ENCODE measurements at regions not wholly inside any gene's neighbourhood (a gene's known extent, or its start where the extent isn't known, plus 50 kb on each side); places are given as distances from the start of the nearest gene placed in this dataset.
A peak's percentile ranks its signal among the peaks of the same experiment; 100 is the strongest.
"Not testable (repeated sequence)": the region's sequence is repeated elsewhere in the genome, so short reads cannot be mapped to it uniquely, and the experiment has no call there.

- Mint-ChIP-seq H3K4me1 (ENCODE audit: low read depth) (peaks cover 13% of the 10 kb centered on the region; the same call in 1 of the 2 replicates), H3K27ac (no peak overlapping the region), H3K36me3 (ENCODE audit: low read depth) (no peaks in the 10 kb centered on the region), H3K9me3 (no peaks in the 10 kb centered on the region), H3K27me3 (ENCODE audit: insufficient read depth) (no peaks in the 10 kb centered on the region; the same call in 1 of the 2 replicates), H3K4me3 (no peak overlapping the region)
- no peak for TF ChIP-seq CTCF (IDR thresholded peaks at IDR 0.05)
- DNase-seq: peak; percentile 9
Observed at GRCh38 chr4:78004270-78004669, 52.9 kb upstream of the FRAS1 start.

GRCh38 chr4:78005086-78005485 lies 52.0 kb upstream of the FRAS1 start:
- Mint-ChIP-seq H3K4me1 (ENCODE audit: low read depth) (peaks cover 13% of the 10 kb centered on the region; the same call in 1 of the 2 replicates), H3K4me3 (no peak overlapping the region), H3K27me3 (ENCODE audit: insufficient read depth) (no peaks in the 10 kb centered on the region), H3K9me3 (no peaks in the 10 kb centered on the region), H3K27ac (no peak overlapping the region), H3K36me3 (ENCODE audit: low read depth) (no peaks in the 10 kb centered on the region)
- no peak for DNase-seq
- TF ChIP-seq CTCF (IDR thresholded peaks at IDR 0.05): no peak

GRCh38 chr4:78007021-78007420 lies 50.1 kb upstream of the FRAS1 start:
- H3K9me3 Mint-ChIP-seq: peaks cover 12% of the 10 kb centered on the region
- DNase-seq; H3K4me1 Mint-ChIP-seq (ENCODE audit: low read depth); H3K27ac Mint-ChIP-seq; H3K27me3 Mint-ChIP-seq (ENCODE audit: insufficient read depth); H3K36me3 Mint-ChIP-seq (ENCODE audit: low read depth); H3K4me3 Mint-ChIP-seq: not testable (repeated sequence)

All from HFFc6 (cell line).